Neural progenitor cell (in vitro differentiated cells): ENCODE measurements at regions not wholly inside any gene's neighbourhood (a gene's known extent, or its start where the extent isn't known, plus 50 kb on each side); places are given as distances from the start of the nearest gene placed in this dataset.

Source experiments
- EZH2 ChIP-seq: fragments of 200-600 bp; sonication (generic); IDR thresholded peaks from 2 replicates; pipeline ENCODE4 v1.6.1; 2017; ENCODE audit warnings: antibody characterized with exemption, mild to moderate bottlenecking, moderate library complexity
- TF ChIP-seq, protein P1 (sequence below): fragments of 200-600 bp; sonication (generic); IDR thresholded peaks from 2 replicates; pipeline ENCODE4 v1.5.1; 2017; ENCODE audit warnings: antibody characterized with exemption, mild to moderate bottlenecking

DNA sequence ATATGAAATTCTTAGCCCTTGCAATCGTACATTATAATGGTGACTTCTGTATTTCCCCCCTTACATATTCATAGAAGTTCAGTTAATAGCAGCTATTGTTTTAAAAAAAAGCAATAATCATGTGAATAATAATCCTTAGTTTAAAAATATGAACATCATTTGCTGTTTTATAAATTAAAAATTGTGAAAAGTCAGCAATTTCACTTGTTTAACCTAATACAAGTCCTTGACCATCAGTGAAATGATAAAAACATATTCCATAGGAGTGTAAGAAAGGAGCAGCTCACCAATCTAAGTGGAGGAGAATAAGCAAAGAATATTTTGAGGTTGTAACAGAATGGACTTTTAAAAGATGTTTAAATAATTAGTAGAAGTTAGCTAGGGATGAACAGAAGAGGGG lies 650.2 kb downstream of the SUCLG1 start:
- TF ChIP-seq, protein P1, sequence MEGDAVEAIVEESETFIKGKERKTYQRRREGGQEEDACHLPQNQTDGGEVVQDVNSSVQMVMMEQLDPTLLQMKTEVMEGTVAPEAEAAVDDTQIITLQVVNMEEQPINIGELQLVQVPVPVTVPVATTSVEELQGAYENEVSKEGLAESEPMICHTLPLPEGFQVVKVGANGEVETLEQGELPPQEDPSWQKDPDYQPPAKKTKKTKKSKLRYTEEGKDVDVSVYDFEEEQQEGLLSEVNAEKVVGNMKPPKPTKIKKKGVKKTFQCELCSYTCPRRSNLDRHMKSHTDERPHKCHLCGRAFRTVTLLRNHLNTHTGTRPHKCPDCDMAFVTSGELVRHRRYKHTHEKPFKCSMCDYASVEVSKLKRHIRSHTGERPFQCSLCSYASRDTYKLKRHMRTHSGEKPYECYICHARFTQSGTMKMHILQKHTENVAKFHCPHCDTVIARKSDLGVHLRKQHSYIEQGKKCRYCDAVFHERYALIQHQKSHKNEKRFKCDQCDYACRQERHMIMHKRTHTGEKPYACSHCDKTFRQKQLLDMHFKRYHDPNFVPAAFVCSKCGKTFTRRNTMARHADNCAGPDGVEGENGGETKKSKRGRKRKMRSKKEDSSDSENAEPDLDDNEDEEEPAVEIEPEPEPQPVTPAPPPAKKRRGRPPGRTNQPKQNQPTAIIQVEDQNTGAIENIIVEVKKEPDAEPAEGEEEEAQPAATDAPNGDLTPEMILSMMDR: no peak
- no peak for TF ChIP-seq EZH2
